HEK293 (cell line): ENCODE measurements at regions not wholly inside any gene's neighbourhood (a gene's known extent, or its start where the extent isn't known, plus 50 kb on each side); places are given as distances from the start of the nearest gene placed in this dataset.
"Not testable (repeated sequence)": the region's sequence is repeated elsewhere in the genome, so short reads cannot be mapped to it uniquely, and the experiment has no call there.

Experiments used
- GLIS1 ChIP-seq: fragments of 450-650 bp; formaldehyde crosslinking; IDR thresholded peaks from 2 replicates; pipeline ENCODE4 v1.5.1; 2016; ENCODE audit warnings: missing biosample characterization, missing genetic modification characterization
- HOXA7 ChIP-seq: sonication (generic); formaldehyde crosslinking; IDR thresholded peaks from 2 replicates; pipeline ENCODE4 v1.8.1; 2022; ENCODE audit warnings: missing genetic modification reagents, borderline replicate concordance
- ZBTB20 ChIP-seq: fragments of 450-650 bp; formaldehyde crosslinking; IDR thresholded peaks from 2 replicates; pipeline ENCODE4 v1.5.1; 2016; ENCODE audit warnings: missing biosample characterization, missing genetic modification characterization
- ZNF114 ChIP-seq: fragments of 450-650 bp; formaldehyde crosslinking; IDR thresholded peaks from 2 replicates; pipeline ENCODE4 v1.5.0; 2017; ENCODE audit warnings: missing biosample characterization, missing genetic modification characterization
- ZNF132 ChIP-seq: fragments of 450-650 bp; formaldehyde crosslinking; IDR thresholded peaks from 2 replicates; pipeline ENCODE4 v1.5.1; 2017; ENCODE audit warnings: missing biosample characterization, missing genetic modification characterization, borderline replicate concordance
- ZNF223 ChIP-seq: fragments of 450-650 bp; formaldehyde crosslinking; IDR thresholded peaks from 2 replicates; pipeline ENCODE4 v1.5.1; 2016; ENCODE audit warnings: missing biosample characterization, missing genetic modification characterization
- ZNF292 ChIP-seq: fragments of 450-650 bp; formaldehyde crosslinking; IDR thresholded peaks from 2 replicates; pipeline ENCODE4 v1.5.1; 2016; ENCODE audit warnings: low read depth, missing biosample characterization, missing genetic modification characterization, borderline replicate concordance
- ZNF530 ChIP-seq: fragments of 450-650 bp; formaldehyde crosslinking; IDR thresholded peaks from 2 replicates; pipeline ENCODE4 v1.5.1; 2016; ENCODE audit warnings: low read depth, missing biosample characterization, missing genetic modification characterization
- ZNF548 ChIP-seq: fragments of 450-650 bp; formaldehyde crosslinking; IDR thresholded peaks from 2 replicates; pipeline ENCODE4 v1.5.1; 2016; ENCODE audit warnings: missing biosample characterization, missing genetic modification characterization
- ZNF560 ChIP-seq: fragments of 450-650 bp; formaldehyde crosslinking; IDR thresholded peaks from 2 replicates; pipeline ENCODE4 v1.5.1; 2017; ENCODE audit warnings: missing biosample characterization, missing genetic modification characterization, borderline replicate concordance
- ZNF837 ChIP-seq: fragments of 450-650 bp; formaldehyde crosslinking; IDR thresholded peaks from 2 replicates; pipeline ENCODE4 v1.5.1; 2016; ENCODE audit warnings: missing biosample characterization, missing genetic modification characterization
- TF ChIP-seq, protein P1 (sequence below): fragments of 450-650 bp; formaldehyde crosslinking; IDR thresholded peaks from 2 replicates; pipeline ENCODE4 v1.5.1; 2016; ENCODE audit warnings: missing biosample characterization, missing genetic modification characterization
- TF ChIP-seq, protein P2 (sequence below): sonication (generic); formaldehyde crosslinking; IDR thresholded peaks from 2 replicates; pipeline ENCODE4 v1.8.1; 2022; ENCODE audit warnings: mild to moderate bottlenecking, moderate library complexity, missing genetic modification reagents

DNA sequence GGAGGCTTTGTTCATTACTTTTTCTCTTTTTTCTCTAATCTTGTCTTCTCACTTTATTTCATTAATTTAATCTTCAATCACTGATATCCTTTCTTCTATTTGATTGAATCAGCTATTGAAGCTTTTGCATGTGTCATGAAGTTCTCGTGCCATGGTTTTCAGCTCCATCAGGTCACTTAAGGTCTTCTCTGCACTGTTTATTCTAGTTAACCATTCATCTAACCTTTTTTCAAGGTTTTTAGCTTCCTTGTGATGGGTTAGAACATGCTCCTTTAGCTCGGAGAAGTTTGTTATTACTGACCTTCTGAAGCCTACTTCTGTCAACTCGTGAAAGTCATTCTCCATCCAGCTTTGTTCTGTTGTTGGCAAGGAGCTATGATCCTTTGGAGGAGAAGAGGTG is 695.0 kb upstream of the CDH6 start:
- TF ChIP-seq, protein P1, sequence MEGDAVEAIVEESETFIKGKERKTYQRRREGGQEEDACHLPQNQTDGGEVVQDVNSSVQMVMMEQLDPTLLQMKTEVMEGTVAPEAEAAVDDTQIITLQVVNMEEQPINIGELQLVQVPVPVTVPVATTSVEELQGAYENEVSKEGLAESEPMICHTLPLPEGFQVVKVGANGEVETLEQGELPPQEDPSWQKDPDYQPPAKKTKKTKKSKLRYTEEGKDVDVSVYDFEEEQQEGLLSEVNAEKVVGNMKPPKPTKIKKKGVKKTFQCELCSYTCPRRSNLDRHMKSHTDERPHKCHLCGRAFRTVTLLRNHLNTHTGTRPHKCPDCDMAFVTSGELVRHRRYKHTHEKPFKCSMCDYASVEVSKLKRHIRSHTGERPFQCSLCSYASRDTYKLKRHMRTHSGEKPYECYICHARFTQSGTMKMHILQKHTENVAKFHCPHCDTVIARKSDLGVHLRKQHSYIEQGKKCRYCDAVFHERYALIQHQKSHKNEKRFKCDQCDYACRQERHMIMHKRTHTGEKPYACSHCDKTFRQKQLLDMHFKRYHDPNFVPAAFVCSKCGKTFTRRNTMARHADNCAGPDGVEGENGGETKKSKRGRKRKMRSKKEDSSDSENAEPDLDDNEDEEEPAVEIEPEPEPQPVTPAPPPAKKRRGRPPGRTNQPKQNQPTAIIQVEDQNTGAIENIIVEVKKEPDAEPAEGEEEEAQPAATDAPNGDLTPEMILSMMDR, result not testable (repeated sequence)
- TF ChIP-seq ZNF560 (tag by site-specific recombination); ZNF114; ZNF292 (tag by site-specific recombination); ZBTB20 (tag by site-specific recombination); ZNF223 (tag by site-specific recombination); ZNF530; ZNF837 (tag by site-specific recombination); ZNF548; GLIS1; HOXA7; ZNF132 (tag by site-specific recombination): not testable (repeated sequence)
- TF ChIP-seq, protein P2, sequence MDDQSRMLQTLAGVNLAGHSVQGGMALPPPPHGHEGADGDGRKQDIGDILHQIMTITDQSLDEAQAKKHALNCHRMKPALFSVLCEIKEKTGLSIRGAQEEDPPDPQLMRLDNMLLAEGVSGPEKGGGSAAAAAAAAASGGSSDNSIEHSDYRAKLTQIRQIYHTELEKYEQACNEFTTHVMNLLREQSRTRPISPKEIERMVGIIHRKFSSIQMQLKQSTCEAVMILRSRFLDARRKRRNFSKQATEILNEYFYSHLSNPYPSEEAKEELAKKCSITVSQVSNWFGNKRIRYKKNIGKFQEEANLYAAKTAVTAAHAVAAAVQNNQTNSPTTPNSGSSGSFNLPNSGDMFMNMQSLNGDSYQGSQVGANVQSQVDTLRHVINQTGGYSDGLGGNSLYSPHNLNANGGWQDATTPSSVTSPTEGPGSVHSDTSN (CRISPR knock-in tag), result not testable (repeated sequence)
